HEK293 (cell line): ENCODE measurements at regions not wholly inside any gene's neighbourhood (a gene's known extent, or its start where the extent isn't known, plus 50 kb on each side); places are given as distances from the start of the nearest gene placed in this dataset.

ENCODE experiments used
- BCL6B ChIP-seq: fragments of 450-650 bp; formaldehyde crosslinking; IDR thresholded peaks from 2 replicates; pipeline ENCODE4 v1.5.1; 2017; ENCODE audit warnings: missing biosample characterization, missing genetic modification characterization
- ZNF239 ChIP-seq: fragments of 450-650 bp; formaldehyde crosslinking; IDR thresholded peaks from 2 replicates; pipeline ENCODE4 v1.5.1; 2016; ENCODE audit warnings: missing biosample characterization, missing genetic modification characterization
- TF ChIP-seq, protein P1 (sequence below): fragments of 450-650 bp; formaldehyde crosslinking; IDR thresholded peaks from 2 replicates; pipeline ENCODE4 v1.5.1; 2016; ENCODE audit warnings: missing biosample characterization, missing genetic modification characterization

GRCh38 chr12:115737895-115738294 lies 539.6 kb downstream of the MED13L start:
- TF ChIP-seq BCL6B (tag by site-specific recombination) (no peak), ZNF239 (no peak)
- TF ChIP-seq, protein P1, sequence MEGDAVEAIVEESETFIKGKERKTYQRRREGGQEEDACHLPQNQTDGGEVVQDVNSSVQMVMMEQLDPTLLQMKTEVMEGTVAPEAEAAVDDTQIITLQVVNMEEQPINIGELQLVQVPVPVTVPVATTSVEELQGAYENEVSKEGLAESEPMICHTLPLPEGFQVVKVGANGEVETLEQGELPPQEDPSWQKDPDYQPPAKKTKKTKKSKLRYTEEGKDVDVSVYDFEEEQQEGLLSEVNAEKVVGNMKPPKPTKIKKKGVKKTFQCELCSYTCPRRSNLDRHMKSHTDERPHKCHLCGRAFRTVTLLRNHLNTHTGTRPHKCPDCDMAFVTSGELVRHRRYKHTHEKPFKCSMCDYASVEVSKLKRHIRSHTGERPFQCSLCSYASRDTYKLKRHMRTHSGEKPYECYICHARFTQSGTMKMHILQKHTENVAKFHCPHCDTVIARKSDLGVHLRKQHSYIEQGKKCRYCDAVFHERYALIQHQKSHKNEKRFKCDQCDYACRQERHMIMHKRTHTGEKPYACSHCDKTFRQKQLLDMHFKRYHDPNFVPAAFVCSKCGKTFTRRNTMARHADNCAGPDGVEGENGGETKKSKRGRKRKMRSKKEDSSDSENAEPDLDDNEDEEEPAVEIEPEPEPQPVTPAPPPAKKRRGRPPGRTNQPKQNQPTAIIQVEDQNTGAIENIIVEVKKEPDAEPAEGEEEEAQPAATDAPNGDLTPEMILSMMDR, result no peak
